Neural cell (in vitro differentiated cells): ENCODE measurements at regions not wholly inside any gene's neighbourhood (a gene's known extent, or its start where the extent isn't known, plus 50 kb on each side); places are given as distances from the start of the nearest gene placed in this dataset.

ENCODE experiments used
- H2AFZ ChIP-seq: fragments of 200-600, 300-800 bp; sonication (generic), shearing (Covaris generic); 2 replicates; pipeline ENCODE4 v1.6.0; 2014; ENCODE audit warnings: low read depth, mild to moderate bottlenecking, antibody characterized with exemption, low read length, moderate library complexity
- H3F3A ChIP-seq: fragments of 200-600 bp; shearing (Covaris generic); 2 replicates; pipeline ENCODE4 v1.6.1; 2016; ENCODE audit warnings: mild to moderate bottlenecking, moderate library complexity, mixed read lengths, antibody characterized with exemption, low read length; ENCODE audit not compliant: insufficient read depth, poor library complexity, severe bottlenecking
- H3K27ac ChIP-seq: fragments of 200-600, 300-800 bp; sonication (generic), shearing (Covaris generic); 2 replicates; pipeline ENCODE4 v1.5.1; 2014; ENCODE audit warnings: mild to moderate bottlenecking, low read length, moderate library complexity
- H3K27me3 ChIP-seq: fragments of 300-800, 200-600 bp; sonication (generic), shearing (Covaris generic); 2 replicates; pipeline ENCODE4 v1.6.0; 2014; ENCODE audit warnings: mild to moderate bottlenecking, low read depth, low read length, moderate library complexity; ENCODE audit not compliant: insufficient read depth
- H3K36me3 ChIP-seq: fragments of 300-800, 200-600 bp; sonication (generic), shearing (Covaris generic); 2 replicates; pipeline ENCODE4 v1.5.1; 2014; ENCODE audit warnings: mild to moderate bottlenecking, antibody characterized with exemption, low read length, moderate library complexity; ENCODE audit not compliant: insufficient read depth
- H3K4me2 ChIP-seq: fragments of 300-800, 200-600 bp; sonication (generic), shearing (Covaris generic); 2 replicates; pipeline ENCODE4 v1.6.0; 2014; ENCODE audit warnings: mild to moderate bottlenecking, low read length
- H3K4me3 ChIP-seq: fragments of 300-800, 200-600 bp; sonication (generic), shearing (Covaris generic); 2 replicates; pipeline ENCODE4 v1.5.1; 2014; ENCODE audit warnings: mild to moderate bottlenecking, low read length, moderate library complexity
- H3K79me2 ChIP-seq: fragments of 200-600 bp; shearing (Covaris generic); replicated peaks from 2 replicates; pipeline ENCODE4 v1.6.0; 2014; ENCODE audit warnings: mild to moderate bottlenecking, low read length, moderate library complexity; ENCODE audit not compliant: insufficient read depth
- H3K9ac ChIP-seq: fragments of 300-800, 200-600 bp; sonication (generic), shearing (Covaris generic); 2 replicates; pipeline ENCODE4 v1.6.1; 2016; ENCODE audit warnings: mild to moderate bottlenecking, low read length, mixed read lengths
- H3K9me2 ChIP-seq: fragments of 200-600 bp; shearing (Covaris generic); 2 replicates; pipeline ENCODE4 v1.6.1; 2016; ENCODE audit warnings: mild to moderate bottlenecking, low read length, mixed read lengths; ENCODE audit not compliant: insufficient read depth
- H3K9me3 ChIP-seq: fragments of 200-600, 300-800 bp; sonication (generic), shearing (Covaris generic); 2 replicates; pipeline ENCODE4 v1.6.1; 2016; ENCODE audit warnings: mild to moderate bottlenecking, mixed run types, low read length, moderate library complexity, mixed read lengths
- H4K20me1 ChIP-seq: fragments of 200-600 bp; shearing (Covaris generic); 2 replicates; pipeline ENCODE4 v1.6.1; 2016; ENCODE audit warnings: mild to moderate bottlenecking, mixed run types; ENCODE audit not compliant: insufficient read depth
- EP300 ChIP-seq: fragments of 450-650 bp; conservative IDR thresholded peaks from 2 replicates; pipeline ENCODE4 v1.6.1; 2014; ENCODE audit warnings: antibody characterized with exemption, mild to moderate bottlenecking, moderate library complexity; ENCODE audit not compliant: poor library complexity, severe bottlenecking
- EZH2 ChIP-seq: fragments of 200-600, 300-800 bp; shearing (Covaris generic), sonication (generic); IDR thresholded peaks from 2 replicates; pipeline ENCODE4 v1.6.1; 2014; ENCODE audit warnings: antibody characterized with exemption, low read length, borderline replicate concordance, mild to moderate bottlenecking; ENCODE audit not compliant: insufficient read depth, poor library complexity, severe bottlenecking
- MXI1 ChIP-seq: fragments of 450-650 bp; conservative IDR thresholded peaks from 2 replicates; pipeline ENCODE4 v1.6.1; 2014; ENCODE audit warnings: antibody characterized with exemption, mild to moderate bottlenecking; ENCODE audit not compliant: poor library complexity, severe bottlenecking
- POLR2AphosphoS5 ChIP-seq: IDR thresholded peaks from 2 replicates; pipeline ENCODE4 v1.6.1; 2012
- RAD21 ChIP-seq: fragments of 450-650 bp; conservative IDR thresholded peaks from 2 replicates; pipeline ENCODE4 v1.6.1; 2014; ENCODE audit warnings: antibody characterized with exemption, mild to moderate bottlenecking, moderate library complexity
- SMC3 ChIP-seq: fragments of 450-650 bp; conservative IDR thresholded peaks from 2 replicates; pipeline ENCODE4 v1.6.1; 2014; ENCODE audit warnings: antibody characterized with exemption, mild to moderate bottlenecking, moderate library complexity; ENCODE audit not compliant: poor library complexity
- TAF1 ChIP-seq: IDR thresholded peaks from 2 replicates; pipeline ENCODE4 v1.6.1; 2012; ENCODE audit warnings: low read depth
- TF ChIP-seq, protein P1 (sequence below): fragments of 450-650 bp; IDR thresholded peaks from 2 replicates; pipeline ENCODE4 v1.5.1; 2014; ENCODE audit warnings: antibody characterized with exemption, mild to moderate bottlenecking, moderate library complexity; ENCODE audit not compliant: poor library complexity, severe bottlenecking
- TF ChIP-seq, protein P2 (sequence below): IDR thresholded peaks from 2 replicates; pipeline ENCODE4 v1.6.1; 2012; ENCODE audit warnings: borderline replicate concordance

DNA sequence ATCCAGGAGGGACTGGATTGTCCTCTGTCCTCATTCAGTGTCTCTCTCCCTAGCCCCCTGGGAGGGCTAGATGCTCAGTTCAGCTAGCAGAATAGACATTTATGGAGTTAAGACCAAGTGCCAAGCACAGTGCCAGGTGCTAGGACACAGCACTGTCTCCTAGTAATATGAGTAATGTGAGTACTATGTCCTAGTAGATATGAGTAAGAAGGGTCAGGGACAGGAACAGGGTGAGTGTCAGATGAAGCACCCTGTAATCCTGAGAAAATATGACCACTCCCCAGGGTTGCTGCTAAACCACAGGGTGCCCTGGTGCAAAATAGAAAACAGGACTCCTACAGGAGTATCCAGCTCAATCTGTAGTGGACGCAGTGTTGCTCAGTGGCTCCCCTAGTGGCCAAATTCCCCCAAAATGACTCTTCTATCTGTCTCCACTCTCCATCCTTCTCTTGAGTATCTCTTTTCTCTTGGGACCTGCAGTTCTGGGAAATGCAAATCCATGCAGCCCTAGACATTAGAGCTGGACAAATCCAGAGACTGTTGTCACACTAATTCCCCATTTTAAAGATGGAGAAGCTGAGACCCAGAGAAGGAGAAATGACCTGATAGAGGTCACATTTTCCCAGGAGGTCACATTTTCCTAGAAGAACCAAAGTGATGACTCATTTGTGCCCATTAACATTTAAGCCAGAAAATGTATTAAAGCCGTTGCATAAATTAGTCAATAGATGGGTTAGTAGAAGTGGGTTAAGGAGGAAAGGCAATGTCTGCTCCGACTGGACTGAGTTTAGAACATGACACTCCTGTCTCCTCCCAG is 214.3 kb downstream of the NXPE2 start:
- Histone ChIP-seq H3K36me3 (no peaks in the 10 kb centered on the region), H2AFZ (no peak overlapping the region), H3K79me2 (no peaks in the 10 kb centered on the region), H4K20me1 (no peaks in the 10 kb centered on the region), H3K9me3 (peaks cover 3% of the 10 kb centered on the region), H3K4me2 (no peak overlapping the region), H3K27ac (no peak overlapping the region), H3F3A (no peaks in the 10 kb centered on the region), H3K4me3 (no peak overlapping the region), H3K9me2 (no peaks in the 10 kb centered on the region), H3K27me3 (peaks cover 76% of the 10 kb centered on the region), H3K9ac (no peak overlapping the region)
- TF ChIP-seq RAD21, result no peak
- no peak for TF ChIP-seq TAF1
- TF ChIP-seq EP300, result no peak
- no peak for TF ChIP-seq MXI1
- no peak for TF ChIP-seq POLR2AphosphoS5
- TF ChIP-seq, protein P1, sequence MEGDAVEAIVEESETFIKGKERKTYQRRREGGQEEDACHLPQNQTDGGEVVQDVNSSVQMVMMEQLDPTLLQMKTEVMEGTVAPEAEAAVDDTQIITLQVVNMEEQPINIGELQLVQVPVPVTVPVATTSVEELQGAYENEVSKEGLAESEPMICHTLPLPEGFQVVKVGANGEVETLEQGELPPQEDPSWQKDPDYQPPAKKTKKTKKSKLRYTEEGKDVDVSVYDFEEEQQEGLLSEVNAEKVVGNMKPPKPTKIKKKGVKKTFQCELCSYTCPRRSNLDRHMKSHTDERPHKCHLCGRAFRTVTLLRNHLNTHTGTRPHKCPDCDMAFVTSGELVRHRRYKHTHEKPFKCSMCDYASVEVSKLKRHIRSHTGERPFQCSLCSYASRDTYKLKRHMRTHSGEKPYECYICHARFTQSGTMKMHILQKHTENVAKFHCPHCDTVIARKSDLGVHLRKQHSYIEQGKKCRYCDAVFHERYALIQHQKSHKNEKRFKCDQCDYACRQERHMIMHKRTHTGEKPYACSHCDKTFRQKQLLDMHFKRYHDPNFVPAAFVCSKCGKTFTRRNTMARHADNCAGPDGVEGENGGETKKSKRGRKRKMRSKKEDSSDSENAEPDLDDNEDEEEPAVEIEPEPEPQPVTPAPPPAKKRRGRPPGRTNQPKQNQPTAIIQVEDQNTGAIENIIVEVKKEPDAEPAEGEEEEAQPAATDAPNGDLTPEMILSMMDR, result no peak
- TF ChIP-seq, protein P2, sequence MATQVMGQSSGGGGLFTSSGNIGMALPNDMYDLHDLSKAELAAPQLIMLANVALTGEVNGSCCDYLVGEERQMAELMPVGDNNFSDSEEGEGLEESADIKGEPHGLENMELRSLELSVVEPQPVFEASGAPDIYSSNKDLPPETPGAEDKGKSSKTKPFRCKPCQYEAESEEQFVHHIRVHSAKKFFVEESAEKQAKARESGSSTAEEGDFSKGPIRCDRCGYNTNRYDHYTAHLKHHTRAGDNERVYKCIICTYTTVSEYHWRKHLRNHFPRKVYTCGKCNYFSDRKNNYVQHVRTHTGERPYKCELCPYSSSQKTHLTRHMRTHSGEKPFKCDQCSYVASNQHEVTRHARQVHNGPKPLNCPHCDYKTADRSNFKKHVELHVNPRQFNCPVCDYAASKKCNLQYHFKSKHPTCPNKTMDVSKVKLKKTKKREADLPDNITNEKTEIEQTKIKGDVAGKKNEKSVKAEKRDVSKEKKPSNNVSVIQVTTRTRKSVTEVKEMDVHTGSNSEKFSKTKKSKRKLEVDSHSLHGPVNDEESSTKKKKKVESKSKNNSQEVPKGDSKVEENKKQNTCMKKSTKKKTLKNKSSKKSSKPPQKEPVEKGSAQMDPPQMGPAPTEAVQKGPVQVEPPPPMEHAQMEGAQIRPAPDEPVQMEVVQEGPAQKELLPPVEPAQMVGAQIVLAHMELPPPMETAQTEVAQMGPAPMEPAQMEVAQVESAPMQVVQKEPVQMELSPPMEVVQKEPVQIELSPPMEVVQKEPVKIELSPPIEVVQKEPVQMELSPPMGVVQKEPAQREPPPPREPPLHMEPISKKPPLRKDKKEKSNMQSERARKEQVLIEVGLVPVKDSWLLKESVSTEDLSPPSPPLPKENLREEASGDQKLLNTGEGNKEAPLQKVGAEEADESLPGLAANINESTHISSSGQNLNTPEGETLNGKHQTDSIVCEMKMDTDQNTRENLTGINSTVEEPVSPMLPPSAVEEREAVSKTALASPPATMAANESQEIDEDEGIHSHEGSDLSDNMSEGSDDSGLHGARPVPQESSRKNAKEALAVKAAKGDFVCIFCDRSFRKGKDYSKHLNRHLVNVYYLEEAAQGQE, result no peak
- no peak for TF ChIP-seq SMC3
- TF ChIP-seq EZH2, result no peak

DNA sequence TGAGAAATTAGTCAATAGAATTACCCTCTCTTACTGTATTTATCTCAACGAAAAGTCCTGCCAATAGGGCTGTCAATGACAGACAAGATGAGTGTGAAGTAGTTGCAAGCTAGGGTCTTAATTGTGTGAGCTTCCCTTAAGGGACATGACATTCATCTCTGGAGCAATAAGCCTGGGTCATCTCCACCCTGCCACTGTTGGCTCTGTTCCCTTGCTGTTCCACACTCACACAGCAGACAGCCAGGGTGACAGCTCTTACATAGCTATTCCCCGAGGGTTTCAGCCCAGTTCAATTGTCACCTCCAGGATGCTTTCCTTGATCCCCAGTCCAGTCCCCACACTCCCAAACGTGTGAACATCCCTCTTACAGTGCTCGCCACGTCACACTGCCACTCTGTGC is 215.0 kb downstream of the NXPE2 start:
- Histone ChIP-seq H3F3A (no peaks in the 10 kb centered on the region), H2AFZ (no peak overlapping the region), H3K27me3 (peaks cover 68% of the 10 kb centered on the region), H3K4me2 (no peak overlapping the region), H4K20me1 (no peaks in the 10 kb centered on the region), H3K9me3 (peaks cover 3% of the 10 kb centered on the region), H3K4me3 (no peak overlapping the region), H3K27ac (no peak overlapping the region), H3K36me3 (no peaks in the 10 kb centered on the region), H3K9ac (no peak overlapping the region), H3K79me2 (no peaks in the 10 kb centered on the region), H3K9me2 (no peaks in the 10 kb centered on the region)
- no peak for TF ChIP-seq TAF1
- TF ChIP-seq RAD21, result no peak
- TF ChIP-seq, protein P2, result no peak
- no peak for TF ChIP-seq EP300
- no peak for TF ChIP-seq MXI1
- no peak for TF ChIP-seq SMC3
- TF ChIP-seq, protein P1, result no peak
- no peak for TF ChIP-seq EZH2
- TF ChIP-seq POLR2AphosphoS5, result no peak
